Sciatic nerve (tissue), 2 donors: ENCODE measurements at regions not wholly inside any gene's neighbourhood (a gene's known extent, or its start where the extent isn't known, plus 50 kb on each side); places are given as distances from the start of the nearest gene placed in this dataset.

Experiments used
- ATAC-seq: fragments of 200-7000 bp; cut with Tn5 transposase; one replicate; pipeline ENCODE4 v1.9.1; 2020; ENCODE audit warnings: mild to moderate bottlenecking, moderate library complexity
- DNase-seq: peaks from one replicate; pipeline ENCODE4 v3.0.0-alpha.2; 2020; ENCODE audit warnings: low spot score
- intact Hi-C: fragments of 100-400 bp; cut with DNase I; formaldehyde crosslinking; loops from one replicate; pipeline ENCODE4 v1.14.2; 2022
- donor health status: DM: no; HTN: no; CAD: no.
- donor health status: DM: no; HTN: no; CAD: no.

DNA sequence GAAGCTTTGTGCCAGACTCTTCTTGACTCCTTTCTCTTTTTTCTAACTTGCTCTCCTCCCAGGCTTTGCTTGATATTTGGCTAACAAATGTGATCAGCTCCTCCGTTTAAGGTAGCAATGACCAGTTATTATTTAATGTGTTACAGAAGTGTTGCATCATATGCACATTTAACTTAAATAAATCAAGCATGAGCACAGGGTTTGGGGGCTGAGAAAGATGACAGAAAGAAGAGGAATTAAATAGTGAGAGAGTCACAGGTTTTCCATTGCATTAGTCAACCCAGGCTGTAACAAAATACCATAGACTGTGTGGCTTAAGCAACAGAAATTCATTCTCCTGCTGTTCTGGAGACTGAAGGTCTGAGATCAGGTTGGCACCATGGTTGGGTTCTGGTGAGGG is 343.8 kb downstream of the RPRM start:
- ATAC-seq (no peak), DNase-seq (no peak)
- intact Hi-C loops, result loop anchor here (10.0 kb wide), 1 partner anchor 1890 kb away; no protein-coding TSS in a partner anchor

DNA sequence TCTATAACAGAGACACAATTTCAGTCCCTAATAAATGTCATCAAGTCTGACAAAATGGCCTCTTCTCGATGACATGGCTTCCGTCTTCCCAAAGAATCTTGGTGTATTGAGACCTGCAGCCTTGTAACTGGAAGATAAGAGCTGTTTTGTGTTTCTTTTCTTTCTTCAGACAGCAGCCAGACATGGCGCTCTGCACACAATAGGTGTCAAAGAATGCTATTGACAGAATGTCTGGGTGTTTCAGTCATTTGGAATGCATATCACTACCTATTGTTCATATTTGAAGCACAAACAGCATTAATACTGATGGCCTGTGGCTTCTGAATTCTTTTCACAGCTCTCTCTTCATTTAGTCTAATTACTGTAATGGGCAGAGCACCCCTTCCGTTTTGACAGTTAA is 344.8 kb downstream of the RPRM start:
- ATAC-seq, result no peak
- no peak for DNase-seq
- intact Hi-C loops, result loop anchor here (10.0 kb wide), 1 partner anchor 1889 kb away; no protein-coding TSS in a partner anchor

DNA sequence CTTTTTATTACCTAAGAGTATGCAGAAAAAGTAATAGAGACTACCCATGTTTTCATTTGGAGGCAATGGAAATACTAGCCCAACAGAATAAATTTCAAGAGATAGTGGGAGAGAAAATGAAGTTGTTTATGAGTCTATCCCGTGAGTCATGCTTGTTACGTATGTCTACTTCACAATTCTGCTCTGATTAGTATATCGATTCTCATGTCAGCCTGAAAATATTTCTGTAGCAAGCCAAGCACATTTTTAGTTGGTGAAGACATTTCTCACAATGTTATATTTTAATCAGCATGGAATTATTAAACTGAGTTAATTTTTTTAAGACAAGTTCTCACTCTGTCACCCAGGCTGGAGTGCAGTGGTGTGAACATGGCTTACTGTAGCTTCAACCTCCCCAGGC is 346.1 kb downstream of the RPRM start:
- DNase-seq (no peak), ATAC-seq (no peak)
- intact Hi-C loops, result loop anchor here (10.0 kb wide), 1 partner anchor 1888 kb away; no protein-coding TSS in a partner anchor

DNA sequence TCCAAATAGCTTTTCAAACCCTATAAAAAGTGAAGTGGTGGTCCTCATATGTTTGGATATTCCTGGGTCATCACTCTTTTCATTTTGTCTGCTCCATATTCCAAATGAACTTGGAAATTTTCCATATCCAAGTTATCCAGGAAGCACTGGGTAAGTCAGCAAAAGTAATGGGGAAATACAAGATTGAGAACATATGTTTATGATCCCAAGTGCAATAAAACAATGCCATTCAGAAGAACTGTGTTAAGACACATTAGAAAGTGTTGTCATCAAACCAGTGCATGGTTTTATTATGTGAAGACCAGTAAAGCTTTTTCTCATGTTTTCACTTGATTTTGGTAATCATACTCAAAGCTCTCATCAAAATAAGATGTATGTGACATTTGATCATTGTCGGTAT is 363.4 kb downstream of the RPRM start:
- ATAC-seq, result no peak
- intact Hi-C loops, result no loop called here
- DNase-seq, result no peak

DNA sequence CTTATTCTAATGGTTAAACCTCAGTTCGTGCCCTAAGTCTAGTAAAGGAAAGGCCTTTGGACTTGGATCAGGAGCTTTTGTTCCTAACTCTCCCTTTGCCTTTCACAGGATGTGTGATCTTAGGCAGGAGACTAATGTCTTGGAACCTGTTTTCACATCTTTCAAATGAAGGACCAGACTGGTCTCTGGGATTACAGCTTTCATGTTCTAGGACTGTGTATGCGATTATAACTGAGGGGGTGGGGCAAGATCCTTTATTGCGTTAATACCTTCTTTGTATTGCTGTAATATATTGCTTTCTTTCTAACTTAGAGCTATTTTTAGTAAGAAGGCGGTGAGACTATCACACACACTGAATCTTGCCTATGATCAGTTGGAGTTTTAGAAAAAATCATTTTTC is 368.1 kb downstream of the RPRM start:
- intact Hi-C loops, result no loop called here
- no peak for DNase-seq
- no peak for ATAC-seq

DNA sequence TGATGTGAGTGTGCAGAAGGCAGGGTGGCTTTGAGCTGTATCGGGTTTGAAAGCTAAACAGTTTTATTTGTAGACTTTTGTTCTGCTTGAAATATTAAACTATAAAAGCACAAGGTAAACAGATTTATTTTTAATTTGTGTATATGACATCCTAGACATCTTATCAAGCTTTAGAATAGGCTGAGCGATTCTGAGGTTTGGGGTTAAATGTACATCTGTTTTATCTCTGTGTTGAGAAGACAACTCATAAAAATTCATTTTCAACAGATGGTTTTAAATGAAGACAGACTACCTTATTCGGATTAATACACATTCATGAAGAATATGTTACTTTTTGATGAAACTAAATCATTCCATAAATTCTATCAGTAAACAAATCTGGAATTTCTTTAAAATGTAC is 368.8 kb downstream of the RPRM start:
- DNase-seq, result no peak
- no peak for ATAC-seq
- intact Hi-C loops, result no loop called here

DNA sequence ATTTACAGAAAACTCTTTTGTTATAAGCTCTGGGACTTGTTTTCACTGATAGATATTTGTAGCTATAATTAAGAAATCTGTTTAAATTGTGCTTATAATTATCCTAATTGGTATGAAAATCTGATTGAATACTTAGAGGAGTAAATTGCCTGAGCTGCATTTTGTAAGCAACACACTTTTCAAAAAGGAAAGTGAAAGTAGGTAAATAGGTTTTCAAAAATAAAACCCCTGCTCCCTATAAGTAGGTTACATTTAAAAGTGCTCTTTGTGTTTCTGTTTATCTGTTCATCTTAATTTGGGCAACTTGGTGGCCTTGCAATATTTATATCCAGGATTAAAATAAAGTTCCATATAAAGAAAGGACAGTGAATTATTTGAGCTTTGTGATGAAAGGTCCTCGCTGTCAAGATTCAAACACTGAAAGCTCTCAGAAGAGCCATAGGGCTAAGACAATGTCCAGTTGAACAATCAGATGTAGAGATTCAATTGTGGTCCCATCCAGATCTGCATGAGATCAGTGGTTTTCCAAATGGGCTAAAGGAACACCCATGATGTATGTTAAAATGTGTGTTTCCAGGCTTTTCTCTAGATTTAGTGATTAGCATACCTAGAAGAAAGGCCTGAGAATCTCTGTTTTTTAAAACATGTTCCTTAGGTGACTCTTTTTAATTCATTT is 371.6 kb downstream of the RPRM start:
- no peak for ATAC-seq
- no peak for DNase-seq
- intact Hi-C loops, result no loop called here

DNA sequence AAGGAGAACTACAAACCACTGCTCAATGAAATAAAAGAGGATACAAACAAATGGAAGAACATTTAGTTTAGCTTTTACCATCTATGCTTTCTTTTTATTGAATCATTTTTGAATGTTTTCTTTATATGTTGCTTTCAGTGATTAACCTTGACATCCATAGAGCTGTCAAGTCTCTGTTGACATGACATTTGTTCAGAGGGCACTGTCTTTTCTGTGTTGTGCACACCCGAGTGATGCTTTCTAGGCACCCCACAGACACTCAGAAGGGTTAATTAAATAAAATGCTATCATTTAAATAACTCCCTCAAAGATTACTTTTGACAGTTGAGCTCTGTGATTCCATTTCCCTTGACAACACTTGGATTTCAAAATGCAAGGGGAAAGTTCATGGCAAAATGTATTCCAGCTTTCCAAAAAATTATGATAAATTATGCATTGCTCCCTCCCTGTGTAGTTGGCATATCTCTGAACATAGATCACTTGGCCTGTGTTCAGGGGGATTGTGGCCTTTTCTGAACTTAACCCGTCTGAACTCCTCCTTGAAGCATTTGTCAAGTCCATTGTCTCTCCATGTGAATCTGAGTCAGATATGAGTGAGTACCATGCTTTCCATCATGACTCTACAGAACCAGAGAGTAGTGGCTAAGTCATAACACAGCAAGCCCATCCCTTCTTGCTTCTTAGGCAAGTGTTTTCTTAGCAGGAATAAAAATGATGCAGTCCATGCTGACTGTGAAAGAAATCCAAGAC is 372.6 kb downstream of the RPRM start:
- ATAC-seq, result no peak
- no peak for DNase-seq
- intact Hi-C loops, result no loop called here

DNA sequence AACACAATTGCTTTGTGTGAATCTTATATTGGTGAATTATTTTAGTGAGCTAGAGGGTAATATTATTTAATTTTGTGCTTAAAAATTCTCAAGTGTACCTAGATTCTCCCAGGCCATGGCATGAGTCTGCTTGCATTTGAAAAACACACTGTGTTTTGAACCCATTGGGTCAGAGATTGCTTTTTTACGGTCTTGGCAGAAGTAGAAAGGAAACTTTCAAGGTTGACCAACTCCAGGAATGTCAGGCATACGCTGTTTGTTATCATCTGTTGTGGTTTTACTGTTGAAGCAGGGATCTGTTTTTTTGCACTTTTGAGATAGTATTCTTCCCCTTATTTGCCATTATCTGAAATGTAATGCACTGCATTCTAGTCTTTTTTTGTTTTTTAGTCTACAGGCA is 377.4 kb downstream of the RPRM start:
- intact Hi-C loops, result no loop called here
- no peak for DNase-seq
- ATAC-seq, result no peak

DNA sequence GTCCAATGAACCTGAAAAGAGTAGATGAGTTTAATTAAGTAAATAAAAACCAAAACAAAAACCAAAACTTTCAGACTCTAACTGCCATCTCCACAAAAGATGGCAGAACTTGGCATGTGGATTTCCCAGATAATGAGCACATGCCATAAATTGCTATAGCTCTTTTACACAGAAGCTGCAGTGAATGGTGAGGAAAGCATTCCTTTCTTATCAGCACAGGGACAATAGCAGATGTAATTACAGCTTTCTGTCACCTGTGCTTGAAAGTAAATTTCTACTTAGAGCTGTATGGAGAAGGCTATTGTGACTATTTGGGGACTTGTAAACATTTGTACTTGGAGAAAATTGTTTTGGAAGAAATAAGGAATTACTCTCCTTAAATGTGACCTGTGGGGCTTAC is 378.4 kb downstream of the RPRM start:
- intact Hi-C loops, result no loop called here
- ATAC-seq (no peak), DNase-seq (no peak)

DNA sequence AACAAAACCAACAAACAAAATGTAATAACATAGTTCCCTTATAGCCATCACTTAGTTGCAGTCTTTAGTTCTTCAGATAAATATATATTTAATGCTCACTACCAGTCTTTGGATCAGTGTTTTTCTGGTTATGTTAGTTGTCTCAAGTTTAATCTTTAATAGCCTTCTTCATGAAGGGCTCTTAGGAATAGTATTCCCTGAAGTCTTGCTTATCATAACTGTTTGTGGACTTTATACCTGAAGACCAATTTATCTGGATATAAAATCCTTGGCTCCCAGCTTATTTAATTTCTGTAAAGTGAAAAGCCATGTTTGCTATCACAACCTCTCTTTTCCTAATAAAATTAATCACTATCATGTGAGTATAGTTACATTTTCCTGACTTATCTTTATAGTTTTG is 379.7 kb downstream of the ARL6IP6 start:
- DNase-seq (no peak), ATAC-seq (no peak)
- intact Hi-C loops, result no loop called here

DNA sequence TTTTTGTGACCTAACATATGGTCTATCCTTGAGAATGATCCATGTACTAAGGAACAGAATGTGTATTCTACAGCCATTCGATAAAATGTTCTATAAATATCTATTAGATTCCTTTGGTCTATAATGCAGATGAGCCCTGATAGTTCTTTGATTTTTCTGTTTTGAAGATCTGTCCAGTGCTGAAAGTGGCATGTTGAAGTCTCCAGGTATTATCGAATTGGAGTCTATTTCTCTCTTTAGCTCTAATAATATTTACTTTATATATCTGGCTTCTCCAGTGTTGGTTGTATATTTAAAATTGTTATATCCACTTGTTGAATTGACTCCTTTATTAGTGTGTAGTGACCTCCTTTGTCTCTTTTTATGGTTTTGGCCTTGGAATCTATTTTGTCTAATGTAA is 377.9 kb downstream of the ARL6IP6 start:
- intact Hi-C loops, result no loop called here
- ATAC-seq (no peak), DNase-seq (no peak)

DNA sequence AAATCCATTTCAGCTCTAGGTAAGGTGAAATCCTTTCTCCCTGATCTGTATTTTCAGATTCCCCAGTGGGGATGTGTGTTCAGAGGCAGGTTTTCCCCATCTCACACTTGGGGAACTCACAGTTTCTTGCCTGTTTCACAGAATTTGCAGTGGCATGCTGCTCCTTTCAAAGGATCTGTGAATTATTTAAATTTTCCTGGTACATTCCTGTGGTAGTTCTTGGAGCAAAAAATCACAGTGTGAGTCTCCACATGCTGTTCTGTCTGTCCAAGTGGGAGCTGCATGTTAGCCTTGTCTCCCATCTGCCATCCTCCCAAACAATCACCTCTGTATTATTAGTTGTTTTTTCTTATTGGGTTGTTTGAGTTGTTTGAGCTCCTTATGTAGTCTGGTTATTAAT is 372.9 kb downstream of the ARL6IP6 start:
- ATAC-seq, result no peak
- intact Hi-C loops, result no loop called here
- DNase-seq, result no peak

DNA sequence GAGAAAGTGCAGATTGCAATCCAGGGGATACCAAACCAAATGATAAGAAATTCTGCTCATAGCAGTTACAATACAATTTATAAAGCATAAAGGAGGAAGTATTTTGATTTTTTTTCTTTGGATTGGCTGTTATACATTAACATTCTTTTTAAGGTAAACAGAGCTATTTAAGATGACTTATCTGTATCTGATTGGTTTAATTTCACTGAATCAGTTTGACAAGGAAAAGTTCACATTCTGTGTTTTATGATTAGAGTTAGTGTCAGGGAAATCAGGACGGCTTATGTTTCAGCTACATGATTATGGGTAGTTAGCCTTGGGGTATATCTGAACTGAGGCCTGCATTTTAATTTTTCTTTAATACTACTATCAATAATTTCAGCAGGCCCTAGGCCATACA is 360.9 kb downstream of the ARL6IP6 start:
- ATAC-seq (no peak), DNase-seq (no peak)
- intact Hi-C loops, result no loop called here

DNA sequence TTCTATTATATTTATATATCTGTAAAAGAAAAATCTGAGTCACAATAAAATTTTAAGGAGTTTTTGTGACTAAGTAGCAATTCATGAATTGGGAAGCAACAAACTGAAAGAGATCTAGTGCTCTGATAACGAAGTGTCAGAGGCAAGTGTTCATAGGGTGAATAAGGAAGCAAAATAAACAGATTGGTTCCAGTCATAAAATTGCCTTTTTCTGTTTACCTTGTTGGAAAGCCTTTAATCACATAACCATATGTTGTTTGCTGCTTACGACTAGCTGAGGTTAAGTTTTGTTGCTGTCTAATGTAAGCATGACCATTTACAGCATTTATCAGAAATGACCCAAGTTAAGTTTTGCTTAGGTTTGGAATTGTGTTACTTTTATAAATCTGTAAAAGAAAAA is 358.9 kb downstream of the ARL6IP6 start:
- ATAC-seq, result no peak
- DNase-seq, result no peak
- intact Hi-C loops, result no loop called here

DNA sequence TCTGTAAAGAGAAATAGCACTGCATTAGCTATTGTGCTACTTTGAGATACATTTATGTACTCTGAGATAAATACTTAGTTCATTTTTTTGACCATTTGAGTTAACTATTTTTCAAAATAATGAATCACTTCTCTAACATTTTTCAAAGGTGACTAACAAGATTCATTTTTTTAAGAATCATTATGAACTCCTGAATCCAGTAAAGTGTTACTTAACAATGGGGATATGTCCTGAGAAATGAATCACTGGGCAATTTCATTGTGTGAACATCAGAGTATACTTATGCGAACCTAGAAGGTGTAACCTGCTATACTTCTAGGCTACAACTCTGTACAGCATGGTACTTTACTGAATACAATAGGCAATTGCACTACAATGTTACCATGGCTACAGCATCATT is 355.8 kb downstream of the ARL6IP6 start:
- no peak for ATAC-seq
- DNase-seq, result no peak
- intact Hi-C loops, result no loop called here

DNA sequence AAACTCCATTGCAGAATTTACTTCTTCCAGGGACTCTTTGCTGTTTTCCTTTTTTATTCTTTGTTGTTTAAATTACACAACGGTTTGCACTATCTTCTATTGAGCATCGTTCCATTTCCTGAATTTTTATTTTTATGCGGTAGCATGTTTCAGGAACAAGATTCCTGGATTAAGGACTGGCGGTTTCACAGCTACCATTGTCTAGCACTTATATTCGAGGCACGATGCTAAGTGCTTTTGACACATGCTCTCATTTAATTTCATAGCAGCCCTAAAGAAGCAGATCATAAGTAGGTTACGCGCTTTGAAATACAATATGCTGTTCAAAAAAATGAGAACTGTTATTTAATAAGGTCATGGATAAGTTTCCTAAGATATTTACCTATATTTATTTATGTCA is 354.4 kb downstream of the ARL6IP6 start:
- ATAC-seq (no peak), DNase-seq (no peak)
- intact Hi-C loops, result no loop called here

DNA sequence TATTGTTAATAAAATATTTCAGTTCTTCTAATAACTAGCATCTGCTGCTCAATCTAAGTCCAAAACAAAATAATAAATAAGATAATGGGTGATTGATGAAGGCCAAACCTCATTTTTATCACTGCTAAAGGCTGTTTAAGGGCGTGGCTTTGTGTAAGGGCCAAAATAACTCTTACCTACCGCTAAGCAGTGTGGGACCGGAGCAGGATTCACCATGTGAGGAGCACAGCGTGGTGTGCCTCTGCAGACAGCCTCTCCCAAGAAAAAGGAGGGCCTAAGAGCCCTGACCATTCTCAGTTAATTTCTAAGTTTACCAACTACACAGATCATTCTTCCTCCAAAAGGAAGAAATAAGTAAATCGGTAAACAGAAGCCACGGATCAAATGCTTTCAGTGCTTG is 353.7 kb downstream of the ARL6IP6 start:
- intact Hi-C loops, result no loop called here
- DNase-seq (no peak), ATAC-seq (no peak)

DNA sequence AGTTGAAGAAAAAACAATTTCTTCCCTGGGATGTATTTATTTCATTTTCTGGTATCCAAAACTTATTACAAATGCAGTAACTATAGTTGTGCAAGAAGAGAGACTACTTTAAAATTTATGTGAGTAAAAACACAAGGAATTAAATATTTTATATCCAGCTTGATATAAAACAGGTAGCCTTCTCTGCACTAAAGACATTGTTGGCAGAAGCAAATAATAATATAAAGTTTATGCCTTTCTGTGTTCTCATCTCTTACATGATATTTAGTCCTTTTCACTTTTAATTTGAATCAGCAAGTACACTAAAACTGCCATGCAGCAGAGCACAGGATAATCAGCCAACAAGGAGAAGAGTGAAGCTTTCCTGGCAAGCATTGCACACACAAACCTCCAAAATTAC is 352.7 kb downstream of the ARL6IP6 start:
- no peak for DNase-seq
- no peak for ATAC-seq
- intact Hi-C loops, result no loop called here

DNA sequence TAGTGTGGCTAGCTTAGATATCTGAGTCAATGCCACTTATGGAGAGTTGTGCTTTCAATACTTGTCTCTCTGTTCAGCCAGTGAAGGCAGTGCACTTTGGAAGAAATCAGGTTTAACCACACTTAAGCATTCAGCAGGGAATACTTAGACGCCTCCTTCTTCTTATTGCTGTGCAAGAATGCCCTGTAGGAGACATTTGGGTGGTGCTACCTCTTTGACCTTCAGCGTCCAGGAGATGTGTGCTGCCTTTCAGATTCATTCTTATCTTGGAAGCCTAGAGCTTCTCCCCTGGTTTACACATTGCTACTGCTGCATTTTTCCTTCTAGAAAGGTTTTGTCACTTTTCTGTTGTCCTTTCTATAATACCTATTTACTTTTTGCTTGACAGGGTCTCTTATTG is 350.5 kb downstream of the ARL6IP6 start:
- intact Hi-C loops, result no loop called here
- ATAC-seq (no peak), DNase-seq (no peak)

DNA sequence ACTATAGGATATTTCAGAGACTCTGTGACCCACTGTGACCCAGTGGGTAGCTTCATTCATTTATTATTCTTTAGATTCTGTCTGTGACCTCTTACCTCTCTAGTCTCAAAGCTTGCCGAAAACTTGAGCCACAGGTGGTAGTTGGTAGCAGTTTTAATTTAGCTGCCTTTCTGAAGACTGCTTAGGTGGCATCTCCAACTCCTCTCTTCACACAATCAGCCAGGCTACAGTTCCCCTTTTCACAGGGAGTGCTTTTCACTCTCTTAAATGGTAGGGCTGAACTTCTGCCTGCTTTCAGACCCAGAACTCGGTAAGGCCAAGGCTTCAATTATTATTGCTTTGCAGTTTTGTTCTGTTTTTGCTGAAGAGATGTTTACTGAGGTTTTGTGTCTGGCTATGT is 349.6 kb downstream of the ARL6IP6 start:
- ATAC-seq, result no peak
- no peak for DNase-seq
- intact Hi-C loops, result no loop called here
